IPS-15b (cell line): ENCODE measurements at regions not wholly inside any gene's neighbourhood (a gene's known extent, or its start where the extent isn't known, plus 50 kb on each side); places are given as distances from the start of the nearest gene placed in this dataset.

ENCODE experiments used
- H3K27me3 ChIP-seq: one replicate; pipeline ENCODE4 v1.6.1; 2013; ENCODE audit warnings: low read length; ENCODE audit not compliant: control insufficient read depth, insufficient read depth
- H3K36me3 ChIP-seq: one replicate; pipeline ENCODE4 v1.6.1; 2013; ENCODE audit warnings: low read length; ENCODE audit not compliant: control insufficient read depth, insufficient read depth
- H3K4me1 ChIP-seq: one replicate; pipeline ENCODE4 v1.6.1; 2013; ENCODE audit warnings: mild to moderate bottlenecking, low read length; ENCODE audit not compliant: control insufficient read depth, insufficient read depth
- H3K4me3 ChIP-seq: one replicate; pipeline ENCODE4 v1.5.1; 2013; ENCODE audit warnings: low read depth, low read length
- H3K9ac ChIP-seq: one replicate; pipeline ENCODE4 v1.6.1; 2013; ENCODE audit warnings: low read depth, mild to moderate bottlenecking, low read length
- H3K9me3 ChIP-seq: one replicate; pipeline ENCODE4 v1.6.1; 2013; ENCODE audit warnings: mild to moderate bottlenecking, low read length; ENCODE audit not compliant: control insufficient read depth, insufficient read depth

DNA sequence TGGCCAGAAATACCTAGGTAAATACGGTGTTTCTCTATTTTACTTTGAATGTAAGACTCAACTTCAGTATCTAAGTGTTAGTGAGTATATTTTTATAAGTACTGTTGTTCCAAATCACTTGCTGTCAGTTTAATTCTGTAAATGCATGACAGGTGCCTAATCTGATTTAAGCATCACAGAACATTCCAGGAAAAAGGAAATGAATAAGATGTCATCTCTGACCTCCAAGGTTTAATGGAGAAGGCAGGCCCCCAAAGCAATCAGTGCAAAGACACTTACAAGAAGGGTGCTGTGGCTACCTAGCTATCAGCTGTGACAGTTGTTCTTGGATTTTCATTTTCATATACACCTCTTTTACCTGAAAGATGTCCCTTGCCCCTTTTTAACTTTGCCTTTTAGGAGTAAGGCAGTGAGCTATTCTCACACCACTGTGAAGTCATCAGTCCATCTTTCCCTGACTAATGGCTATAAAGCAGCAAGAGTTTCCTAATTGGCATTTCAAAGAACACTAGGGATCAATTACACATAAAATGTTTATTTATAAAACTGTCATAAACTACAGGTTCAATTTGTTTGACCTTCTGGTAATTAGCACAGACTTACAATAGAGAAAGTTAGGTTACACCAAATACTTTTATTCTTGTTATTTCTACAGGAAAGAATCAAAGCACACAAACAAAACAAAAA, 427.6 kb downstream of the SPRY2 start:
- Histone ChIP-seq H3K9me3 (no peaks in the 10 kb centered on the region), H3K4me3 (no peak overlapping the region), H3K9ac (no peak overlapping the region), H3K4me1 (peaks cover 7% of the 10 kb centered on the region), H3K27me3 (no peaks in the 10 kb centered on the region), H3K36me3 (no peaks in the 10 kb centered on the region)

DNA sequence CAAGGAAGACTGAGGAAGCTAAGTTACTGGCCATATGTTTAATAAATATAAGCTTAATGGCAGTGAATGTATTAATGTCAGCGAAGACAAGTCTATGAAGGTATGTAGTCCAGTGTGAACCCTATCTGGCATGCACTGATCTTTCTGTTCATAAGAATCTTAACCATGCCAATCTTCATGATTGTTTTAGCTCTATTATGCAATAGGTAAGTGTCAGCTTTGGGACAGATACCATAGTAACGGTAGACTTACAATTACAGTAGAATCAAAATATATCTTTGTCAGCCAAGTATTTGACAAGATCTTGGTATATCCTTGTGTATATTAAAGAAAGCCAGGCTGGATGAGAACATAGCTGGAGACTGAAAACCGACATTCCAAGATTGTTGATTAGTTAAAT, 428.5 kb downstream of the SPRY2 start:
- Histone ChIP-seq H3K9me3 (no peaks in the 10 kb centered on the region), H3K9ac (no peak overlapping the region), H3K4me3 (no peak overlapping the region), H3K36me3 (no peaks in the 10 kb centered on the region), H3K4me1 (peaks cover 7% of the 10 kb centered on the region), H3K27me3 (no peaks in the 10 kb centered on the region)

DNA sequence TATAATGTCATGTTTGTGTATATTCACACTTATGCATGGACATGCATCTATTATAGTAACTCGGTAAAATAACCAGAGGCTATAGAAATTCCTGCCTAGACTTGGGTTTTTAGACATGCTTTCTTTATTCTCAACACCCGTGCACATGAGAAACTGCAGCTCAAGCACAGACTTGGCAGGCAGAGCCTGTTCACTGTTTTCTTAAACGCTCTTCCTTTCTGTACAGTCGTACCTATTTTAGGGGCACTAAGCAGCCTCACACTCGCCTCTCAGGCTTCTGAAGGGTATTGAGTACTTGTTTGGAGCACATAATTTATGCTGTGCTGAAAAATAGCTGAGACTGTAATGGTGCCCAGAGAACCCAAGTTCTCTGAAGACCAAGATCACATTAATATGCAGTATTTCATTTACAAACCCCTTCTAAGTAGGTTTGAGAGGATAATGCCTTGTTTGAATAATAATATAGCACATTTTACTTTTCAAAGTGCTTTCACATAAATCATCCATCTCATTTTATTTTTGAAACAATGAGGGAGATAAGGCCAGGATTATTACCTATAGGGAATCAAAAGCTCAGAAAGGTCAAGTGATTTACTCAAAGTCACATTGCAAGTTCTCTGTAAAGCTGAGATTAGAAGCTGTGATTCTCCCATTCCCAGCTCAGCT, 429.9 kb downstream of the SPRY2 start:
- H3K4me3 ChIP-seq = no peak overlapping the region
- no peaks in the 10 kb centered on the region for H3K36me3 ChIP-seq
- no peak overlapping the region for H3K9ac ChIP-seq
- H3K4me1 ChIP-seq = peaks cover 7% of the 10 kb centered on the region
- no peaks in the 10 kb centered on the region for H3K27me3 ChIP-seq
- H3K9me3 ChIP-seq = no peaks in the 10 kb centered on the region

DNA sequence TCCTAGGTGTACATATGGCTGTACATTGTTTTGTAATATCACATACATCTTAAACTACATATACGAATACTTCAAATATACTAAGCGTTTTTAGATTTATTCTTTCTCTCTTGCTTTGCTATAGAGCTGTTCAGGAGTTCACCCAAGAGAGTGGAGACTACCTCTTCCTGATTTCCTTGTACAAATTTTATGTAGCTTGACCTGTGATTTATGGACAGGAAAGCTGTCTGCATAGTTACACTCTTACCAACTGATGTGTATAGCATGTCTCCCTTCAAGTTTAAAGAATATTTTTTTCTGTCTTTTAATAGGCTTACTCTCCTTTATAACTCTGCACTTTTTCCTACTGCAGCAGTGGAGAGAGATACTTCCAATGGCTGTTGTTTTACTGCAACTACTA, 428.7 kb downstream of the NDFIP2 start:
- no peak overlapping the region for H3K9ac ChIP-seq
- no peak overlapping the region for H3K4me3 ChIP-seq
- no peaks in the 10 kb centered on the region for H3K36me3 ChIP-seq
- H3K9me3 ChIP-seq = no peaks in the 10 kb centered on the region
- peaks cover 7% of the 10 kb centered on the region for H3K4me1 ChIP-seq
- H3K27me3 ChIP-seq = no peaks in the 10 kb centered on the region

DNA sequence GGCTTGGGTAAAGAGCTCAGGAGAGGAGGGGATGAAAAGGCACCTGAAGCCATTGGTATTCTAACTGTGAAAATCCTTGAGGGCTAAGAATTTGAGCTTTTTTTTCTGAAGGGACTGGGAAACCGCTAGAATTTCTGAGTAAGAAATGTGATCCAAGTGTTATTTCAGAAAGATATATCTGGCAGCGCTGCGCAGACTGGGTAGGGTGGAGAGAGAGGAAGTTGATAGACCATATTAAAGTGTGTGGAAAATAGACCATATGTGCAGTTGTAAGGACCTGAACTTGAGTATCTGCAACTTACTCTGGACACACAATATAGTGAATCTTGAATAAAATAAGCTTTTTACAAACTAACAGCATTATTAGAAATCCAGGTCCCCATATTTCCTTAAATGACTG, 427.4 kb downstream of the NDFIP2 start:
- Histone ChIP-seq H3K9ac (no peak overlapping the region), H3K4me1 (peaks cover 5% of the 10 kb centered on the region), H3K4me3 (no peak overlapping the region), H3K27me3 (no peaks in the 10 kb centered on the region), H3K36me3 (no peaks in the 10 kb centered on the region), H3K9me3 (no peaks in the 10 kb centered on the region)

DNA sequence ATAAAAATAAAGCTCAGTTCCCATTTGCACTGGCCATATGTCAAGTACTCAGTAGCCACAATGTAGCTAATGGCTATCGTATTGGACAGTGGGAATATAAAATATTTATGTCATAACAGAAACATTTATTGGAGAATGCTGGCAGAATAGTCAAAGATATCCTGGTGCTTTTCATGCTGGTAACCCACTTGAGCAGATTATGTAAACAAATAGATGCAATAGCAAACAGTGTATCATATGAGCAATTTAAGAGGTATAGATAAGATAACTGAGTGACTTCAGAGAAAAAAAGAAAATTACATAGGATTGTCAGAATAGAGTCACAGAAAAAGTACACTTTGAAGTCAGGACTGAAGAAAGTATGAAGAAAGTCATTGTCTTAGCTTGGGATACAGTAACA, 426.6 kb downstream of the NDFIP2 start:
- Histone ChIP-seq H3K9ac (no peak overlapping the region), H3K4me1 (no peaks in the 10 kb centered on the region), H3K36me3 (no peaks in the 10 kb centered on the region), H3K9me3 (no peaks in the 10 kb centered on the region), H3K27me3 (no peaks in the 10 kb centered on the region), H3K4me3 (no peak overlapping the region)

DNA sequence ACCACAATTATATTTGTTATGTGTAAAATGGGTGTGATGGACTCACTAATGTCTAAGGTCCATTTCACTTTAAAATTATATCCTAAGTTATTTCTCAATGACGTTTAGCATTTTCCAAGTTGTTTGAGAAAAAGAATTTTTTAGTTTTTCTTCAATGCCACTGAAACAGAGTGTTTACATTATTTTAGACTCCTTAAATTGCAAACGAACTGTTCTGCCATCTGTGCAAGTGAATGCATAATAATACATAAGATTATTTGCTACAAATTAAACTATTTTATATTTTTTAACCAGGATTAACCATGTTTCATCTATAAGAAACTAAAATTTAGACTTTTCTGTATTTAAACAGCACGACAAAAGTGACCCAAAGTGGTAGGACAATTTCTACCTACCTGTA, 425.4 kb downstream of the NDFIP2 start:
- H3K4me3 ChIP-seq = no peak overlapping the region
- no peaks in the 10 kb centered on the region for H3K27me3 ChIP-seq
- no peaks in the 10 kb centered on the region for H3K9me3 ChIP-seq
- H3K36me3 ChIP-seq = no peaks in the 10 kb centered on the region
- H3K9ac ChIP-seq = no peak overlapping the region
- no peaks in the 10 kb centered on the region for H3K4me1 ChIP-seq

DNA sequence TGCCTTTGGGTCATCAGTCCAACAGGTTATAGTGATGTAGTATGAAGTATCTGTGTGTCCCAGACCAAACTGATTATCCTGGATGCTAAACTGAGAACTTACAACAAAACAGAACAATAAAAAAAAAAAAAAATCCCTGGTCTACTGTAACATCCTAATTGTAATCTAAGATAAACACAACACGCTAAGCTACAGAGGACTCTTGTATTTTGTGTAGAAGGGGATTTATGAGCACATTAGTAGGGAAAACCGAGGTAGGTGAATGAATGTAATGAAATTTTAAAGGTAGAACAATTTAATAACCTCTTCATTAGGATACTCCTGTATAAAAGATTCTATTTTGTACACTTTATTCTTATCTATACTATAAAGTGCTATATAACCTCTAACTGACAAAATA, 424.1 kb downstream of the NDFIP2 start:
- Histone ChIP-seq H3K9ac (no peak overlapping the region), H3K36me3 (no peaks in the 10 kb centered on the region), H3K4me1 (no peaks in the 10 kb centered on the region), H3K4me3 (no peak overlapping the region), H3K9me3 (no peaks in the 10 kb centered on the region), H3K27me3 (no peaks in the 10 kb centered on the region)

DNA sequence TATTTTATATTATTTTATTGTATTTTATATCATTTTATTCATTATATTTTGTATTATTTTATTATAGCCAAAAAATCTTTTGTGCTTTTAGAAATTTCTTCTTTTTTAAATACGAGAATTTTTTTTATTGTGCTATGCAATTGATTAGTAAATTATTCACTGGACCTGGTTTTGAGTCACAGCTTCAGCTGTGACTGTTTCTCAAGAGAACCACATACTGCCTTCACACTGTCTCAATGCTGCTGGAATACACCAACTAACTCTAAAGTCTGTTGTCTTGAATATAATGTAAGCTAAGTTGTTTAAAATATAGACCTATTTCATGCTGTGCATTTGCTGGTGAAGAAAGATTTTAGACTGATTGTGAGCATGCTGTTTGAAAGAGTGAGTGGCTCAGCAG, 423.6 kb downstream of the NDFIP2 start:
- Histone ChIP-seq H3K36me3 (no peaks in the 10 kb centered on the region), H3K27me3 (no peaks in the 10 kb centered on the region), H3K9me3 (no peaks in the 10 kb centered on the region)

DNA sequence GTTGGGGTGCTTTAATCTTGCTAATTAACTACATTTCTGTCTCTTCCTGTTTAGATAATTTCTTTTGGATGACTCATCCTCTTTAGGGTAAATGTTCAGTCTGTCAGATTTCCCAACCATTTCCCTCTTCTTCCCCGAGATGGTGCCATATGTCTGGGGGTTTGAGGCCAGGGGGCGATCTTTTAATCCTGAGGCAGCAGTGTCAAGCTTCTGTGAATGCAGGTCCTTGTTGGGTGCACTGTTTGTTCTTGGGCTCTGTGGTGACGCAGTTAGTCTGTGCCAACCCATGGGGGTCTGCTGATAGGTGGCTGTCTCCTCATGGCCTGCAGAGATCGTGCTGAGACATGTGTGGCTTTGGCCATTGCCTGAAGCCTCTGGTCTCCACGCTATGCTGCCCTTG, 420.4 kb downstream of the NDFIP2 start:
- Histone ChIP-seq H3K4me1 (no peaks in the 10 kb centered on the region), H3K4me3 (no peak overlapping the region), H3K9ac (no peak overlapping the region), H3K9me3 (no peaks in the 10 kb centered on the region), H3K27me3 (no peaks in the 10 kb centered on the region), H3K36me3 (no peaks in the 10 kb centered on the region)

More for the DNA sequence above, 423.6 kb downstream of the NDFIP2 start:
- Histone ChIP-seq H3K4me3 (no peak overlapping the region), H3K9ac (no peak overlapping the region), H3K4me1 (no peaks in the 10 kb centered on the region)

DNA sequence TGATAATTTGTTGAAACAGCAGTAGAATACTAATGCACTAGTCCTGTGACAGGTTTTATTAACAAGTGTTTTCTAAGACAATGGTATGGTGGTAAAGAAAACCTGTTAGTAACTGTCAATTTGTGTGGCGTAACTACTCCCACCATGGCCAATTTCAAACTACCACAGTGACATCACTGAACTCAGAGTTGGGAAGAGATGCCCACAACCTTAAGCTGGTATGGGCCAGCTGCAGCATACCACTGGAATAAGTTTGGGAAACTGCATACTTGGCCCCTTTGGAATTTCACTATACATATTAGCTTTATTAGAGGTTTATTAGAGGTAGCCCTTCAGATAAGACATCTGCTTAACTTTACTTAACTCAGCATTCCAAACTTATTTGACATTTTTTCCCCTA, 419.4 kb downstream of the NDFIP2 start:
- Histone ChIP-seq H3K4me1 (no peaks in the 10 kb centered on the region), H3K27me3 (no peaks in the 10 kb centered on the region), H3K9ac (no peak overlapping the region), H3K36me3 (no peaks in the 10 kb centered on the region), H3K9me3 (no peaks in the 10 kb centered on the region), H3K4me3 (no peak overlapping the region)

DNA sequence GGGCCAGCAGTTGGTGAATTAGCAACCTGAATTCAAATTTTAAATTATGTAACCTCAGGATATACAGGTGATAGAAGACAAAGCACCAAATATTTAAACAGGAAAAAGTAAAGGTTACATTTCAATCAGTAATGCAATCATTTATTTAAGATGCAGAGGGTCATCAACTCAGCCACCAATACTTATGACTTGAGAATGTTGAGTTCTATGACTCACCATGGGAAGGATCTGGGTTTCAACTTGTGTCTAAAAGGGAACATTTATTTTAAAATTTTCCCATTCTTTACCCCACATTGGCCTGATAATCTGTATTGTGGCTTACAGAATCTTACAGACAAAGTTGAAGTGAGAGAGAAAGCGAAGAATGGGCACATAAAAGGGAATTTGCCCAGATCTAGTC, 418.0 kb downstream of the NDFIP2 start:
- H3K4me1 ChIP-seq = no peaks in the 10 kb centered on the region
- H3K36me3 ChIP-seq = no peaks in the 10 kb centered on the region
- no peaks in the 10 kb centered on the region for H3K9me3 ChIP-seq
- H3K9ac ChIP-seq = no peak overlapping the region
- no peak overlapping the region for H3K4me3 ChIP-seq
- H3K27me3 ChIP-seq = no peaks in the 10 kb centered on the region
